ENCODE measurements at regions not wholly inside any gene's neighbourhood (a gene's known extent, or its start where the extent isn't known, plus 50 kb on each side); places are given as distances from the start of the nearest gene placed in this dataset.

DNA sequence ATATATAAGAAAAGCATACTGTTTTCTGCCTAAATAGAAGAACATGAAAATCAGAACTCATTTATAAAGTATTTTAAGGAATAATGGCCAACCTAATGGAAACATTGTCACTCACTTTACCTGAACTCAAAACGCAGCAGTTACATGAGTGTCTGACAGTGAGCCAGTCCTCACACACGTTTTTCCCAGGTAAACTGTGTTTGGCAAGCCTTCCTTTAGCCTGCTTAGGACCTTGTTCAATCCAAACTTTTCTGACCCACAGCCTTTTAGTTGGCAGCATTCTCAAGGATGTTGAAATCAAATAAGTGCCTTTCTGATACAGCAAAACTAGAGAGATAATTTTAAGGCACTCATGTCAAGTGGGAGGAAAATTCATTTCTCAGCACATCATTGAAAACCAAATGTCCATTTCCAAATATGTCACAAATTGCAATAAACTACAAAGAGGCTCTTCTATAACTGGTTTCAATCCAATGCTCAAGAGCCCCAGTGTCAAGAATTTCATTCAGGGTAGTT, 83.5 kb upstream of the SPDL1 start:
- no peaks in the 10 kb centered on the region for H3K36me3 ChIP-seq (ENCODE audit: control insufficient read depth in 2 of 2, insufficient read depth in 2 of 2, low read length in 2 of 2)
- no peak overlapping the region for H3K9ac ChIP-seq (ENCODE audit: low read length in 2 of 2)
- H3K27me3 ChIP-seq (ENCODE audit: control insufficient read depth in 1 of 2, insufficient read depth in 2 of 2, low read length in 2 of 2), result no peaks in the 10 kb centered on the region
- H3K27ac ChIP-seq (ENCODE audit: low read length), result no peak overlapping the region
- H3K4me3 ChIP-seq (ENCODE audit: low read length in 2 of 2), result no peak overlapping the region
- H3K4me1 ChIP-seq (ENCODE audit: control insufficient read depth, insufficient read depth, low read length), result peaks cover 1% of the 10 kb centered on the region
- no peaks in the 10 kb centered on the region for H3K9me3 ChIP-seq (ENCODE audit: control insufficient read depth in 2 of 2, low read length in 2 of 2)

DNA sequence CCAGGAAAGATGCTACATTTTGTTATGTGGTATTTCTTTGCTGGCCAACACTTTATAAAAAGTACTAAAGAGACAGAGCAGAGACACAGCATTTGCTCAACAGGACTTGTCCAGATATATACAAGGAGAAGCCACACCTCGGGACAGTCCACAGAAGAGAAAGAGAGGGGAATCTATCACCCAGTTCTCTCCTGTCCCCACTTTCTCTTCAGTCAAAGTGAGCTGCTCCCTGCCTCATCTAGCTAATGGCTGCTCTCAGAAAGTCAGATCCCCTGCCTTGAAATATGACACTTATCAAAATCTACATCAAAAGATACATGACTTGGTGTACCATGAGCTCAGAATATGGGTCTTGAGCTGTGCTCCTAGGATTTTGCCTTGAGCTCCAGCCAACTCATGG, 86.7 kb upstream of the SPDL1 start:
- H3K9me3 ChIP-seq (ENCODE audit: control insufficient read depth in 2 of 2, low read length in 2 of 2), result no peaks in the 10 kb centered on the region
- H3K4me1 ChIP-seq (ENCODE audit: control insufficient read depth, insufficient read depth, low read length), result peaks cover 7% of the 10 kb centered on the region
- H3K36me3 ChIP-seq (ENCODE audit: control insufficient read depth in 2 of 2, insufficient read depth in 2 of 2, low read length in 2 of 2), result no peaks in the 10 kb centered on the region
- H3K9ac ChIP-seq (ENCODE audit: low read length in 2 of 2), result no peak overlapping the region
- H3K27ac ChIP-seq (ENCODE audit: low read length), result no peak overlapping the region
- H3K4me3 ChIP-seq (ENCODE audit: low read length in 2 of 2), result no peak overlapping the region
- H3K27me3 ChIP-seq (ENCODE audit: control insufficient read depth in 1 of 2, insufficient read depth in 2 of 2, low read length in 2 of 2), result no peaks in the 10 kb centered on the region

DNA sequence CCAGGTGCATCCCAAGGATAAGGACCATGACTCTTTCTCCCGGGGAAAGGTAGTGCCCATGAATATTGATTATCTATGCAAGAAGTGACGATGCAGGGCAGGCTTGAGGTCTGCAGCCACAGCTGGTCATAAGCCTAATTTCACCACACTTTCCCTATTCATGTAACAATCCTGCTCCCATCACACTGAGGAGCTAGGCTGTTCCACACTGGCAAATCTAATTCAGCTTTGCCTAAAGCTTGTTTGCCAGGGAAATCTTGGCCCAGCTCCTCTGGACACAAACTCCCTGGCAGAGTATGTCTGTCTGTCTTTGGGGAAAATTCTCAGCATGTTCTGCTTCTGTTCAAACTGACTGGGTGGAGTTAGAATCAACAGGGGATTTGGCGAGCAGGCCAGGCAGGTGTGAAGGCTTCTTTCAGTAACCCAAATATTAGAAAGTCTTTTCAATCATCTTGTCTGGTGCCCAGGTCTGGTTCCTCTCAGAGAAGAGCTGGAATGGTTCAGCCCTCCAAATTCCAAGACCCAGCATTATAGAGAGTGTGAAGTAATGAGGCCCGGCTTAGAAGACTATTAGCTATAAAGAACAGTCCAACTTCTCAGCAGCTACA, 88.5 kb upstream of the SPDL1 start:
- no peaks in the 10 kb centered on the region for H3K27me3 ChIP-seq (ENCODE audit: control insufficient read depth in 1 of 2, insufficient read depth in 2 of 2, low read length in 2 of 2)
- H3K36me3 ChIP-seq (ENCODE audit: control insufficient read depth in 2 of 2, insufficient read depth in 2 of 2, low read length in 2 of 2), result no peaks in the 10 kb centered on the region
- no peaks in the 10 kb centered on the region for H3K9me3 ChIP-seq (ENCODE audit: control insufficient read depth in 2 of 2, low read length in 2 of 2)
- no peak overlapping the region for H3K4me3 ChIP-seq (ENCODE audit: low read length in 2 of 2)
- H3K4me1 ChIP-seq (ENCODE audit: control insufficient read depth, insufficient read depth, low read length), result peaks cover 7% of the 10 kb centered on the region
- H3K9ac ChIP-seq (ENCODE audit: low read length in 2 of 2), result no peak overlapping the region
- no peak overlapping the region for H3K27ac ChIP-seq (ENCODE audit: low read length)

DNA sequence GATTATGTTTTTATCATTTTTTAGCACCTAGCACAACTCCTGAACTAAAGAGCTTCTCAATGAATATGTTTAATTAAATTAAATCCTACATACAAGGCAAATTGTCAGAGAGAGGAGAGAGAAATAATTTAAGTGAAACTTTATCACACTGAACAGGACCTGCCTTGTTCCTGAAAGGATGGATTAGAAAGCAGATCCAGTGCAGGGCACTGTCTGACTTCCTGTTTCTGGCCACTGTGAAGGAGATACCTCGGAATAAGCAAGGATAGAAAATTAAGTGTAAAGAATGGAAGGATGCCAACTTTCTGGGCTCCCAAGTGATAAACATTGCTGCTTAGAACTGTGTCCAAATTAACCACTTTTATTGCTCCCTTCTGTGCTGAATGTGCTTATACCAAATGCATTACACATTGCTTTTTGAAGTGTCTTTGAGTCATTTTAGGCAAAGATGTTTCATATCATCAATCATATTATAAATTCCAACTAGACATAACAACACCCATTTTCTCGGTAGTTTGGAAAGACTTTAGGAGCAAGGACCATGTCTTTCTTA, 89.1 kb upstream of the SPDL1 start:
- Histone ChIP-seq H3K9ac (ENCODE audit: low read length in 2 of 2) (no peak overlapping the region), H3K27me3 (ENCODE audit: control insufficient read depth in 1 of 2, insufficient read depth in 2 of 2, low read length in 2 of 2) (no peaks in the 10 kb centered on the region), H3K4me1 (ENCODE audit: control insufficient read depth, insufficient read depth, low read length) (peaks cover 7% of the 10 kb centered on the region), H3K27ac (ENCODE audit: low read length) (no peak overlapping the region), H3K36me3 (ENCODE audit: control insufficient read depth in 2 of 2, insufficient read depth in 2 of 2, low read length in 2 of 2) (no peaks in the 10 kb centered on the region), H3K9me3 (ENCODE audit: control insufficient read depth in 2 of 2, low read length in 2 of 2) (no peaks in the 10 kb centered on the region), H3K4me3 (ENCODE audit: low read length in 2 of 2) (no peak overlapping the region)

DNA sequence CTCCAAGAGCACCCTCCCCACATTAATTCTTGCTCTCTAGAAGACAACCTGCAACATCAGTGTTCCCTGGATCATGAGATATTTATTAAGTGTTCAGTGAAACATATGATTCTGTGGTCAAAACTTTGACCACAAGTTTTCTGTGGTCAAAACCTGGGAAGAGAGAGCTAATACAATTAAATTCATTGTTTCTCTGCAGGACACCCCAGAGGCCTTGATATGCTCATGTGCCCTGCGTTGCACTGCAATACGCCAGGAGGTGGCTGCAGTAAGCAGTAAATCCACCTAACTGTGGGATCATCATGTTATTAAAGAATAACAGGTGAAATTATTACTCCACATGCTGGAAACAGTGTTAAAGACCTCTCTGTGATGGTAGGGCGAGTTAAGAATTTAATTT, 109.3 kb upstream of the SPDL1 start:
- H3K4me3 ChIP-seq (ENCODE audit: low read length in 2 of 2), result no peak overlapping the region
- no peaks in the 10 kb centered on the region for H3K4me1 ChIP-seq (ENCODE audit: control insufficient read depth, insufficient read depth, low read length)
- H3K27ac ChIP-seq (ENCODE audit: low read length), result no peak overlapping the region
- no peaks in the 10 kb centered on the region for H3K9me3 ChIP-seq (ENCODE audit: control insufficient read depth in 2 of 2, low read length in 2 of 2)
- H3K27me3 ChIP-seq (ENCODE audit: control insufficient read depth in 1 of 2, insufficient read depth in 2 of 2, low read length in 2 of 2), result no peaks in the 10 kb centered on the region
- H3K36me3 ChIP-seq (ENCODE audit: control insufficient read depth in 2 of 2, insufficient read depth in 2 of 2, low read length in 2 of 2), result no peaks in the 10 kb centered on the region
- no peak overlapping the region for H3K9ac ChIP-seq (ENCODE audit: low read length in 2 of 2)

DNA sequence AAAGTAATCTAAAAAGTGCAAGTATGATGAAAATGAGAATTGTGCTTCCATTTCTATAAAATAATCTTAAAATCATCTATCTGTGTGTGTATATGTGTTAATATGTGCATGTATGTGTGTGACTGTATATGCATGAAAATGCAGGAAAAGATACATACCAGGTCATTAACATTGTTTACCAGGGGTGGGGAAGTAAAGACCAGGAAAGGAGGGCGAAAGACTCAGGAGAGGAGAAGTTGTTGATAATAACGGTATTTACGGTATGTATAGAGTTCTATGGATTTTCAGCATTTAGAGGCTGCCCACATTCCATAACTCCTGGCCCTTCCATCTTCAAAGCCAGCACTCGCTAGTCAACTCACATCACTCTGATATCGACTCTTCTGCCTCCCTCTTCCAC, 111.0 kb upstream of the SPDL1 start:
- Histone ChIP-seq H3K4me3 (ENCODE audit: low read length in 2 of 2) (no peak overlapping the region), H3K36me3 (ENCODE audit: control insufficient read depth in 2 of 2, insufficient read depth in 2 of 2, low read length in 2 of 2) (no peaks in the 10 kb centered on the region)

DNA sequence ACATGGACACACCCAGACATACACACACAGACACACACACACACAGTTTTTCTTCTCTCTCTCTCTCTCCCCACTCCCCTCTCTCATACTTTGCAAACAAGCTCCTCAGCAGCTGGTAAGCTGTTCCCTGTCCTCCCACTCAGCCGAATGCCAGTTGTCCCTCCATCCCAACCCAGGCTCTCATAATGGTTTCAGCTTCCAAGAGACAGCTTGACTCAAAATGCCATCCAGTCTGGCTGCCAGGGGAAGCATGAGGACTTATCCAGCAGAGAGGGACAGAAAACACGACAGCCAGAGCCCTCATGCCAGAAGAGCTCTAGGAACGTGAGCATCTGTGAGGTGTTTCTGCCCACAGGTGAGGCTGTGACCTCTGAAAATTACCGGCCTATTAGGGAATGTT, 112.6 kb upstream of the SPDL1 start:
- Histone ChIP-seq H3K27me3 (ENCODE audit: control insufficient read depth in 1 of 2, insufficient read depth in 2 of 2, low read length in 2 of 2) (no peaks in the 10 kb centered on the region), H3K4me1 (ENCODE audit: control insufficient read depth, insufficient read depth, low read length) (peaks cover 7% of the 10 kb centered on the region), H3K4me3 (ENCODE audit: low read length in 2 of 2) (no peak overlapping the region), H3K27ac (ENCODE audit: low read length) (no peak overlapping the region), H3K36me3 (ENCODE audit: control insufficient read depth in 2 of 2, insufficient read depth in 2 of 2, low read length in 2 of 2) (no peaks in the 10 kb centered on the region), H3K9ac (ENCODE audit: low read length in 2 of 2) (no peak overlapping the region), H3K9me3 (ENCODE audit: control insufficient read depth in 2 of 2, low read length in 2 of 2) (no peaks in the 10 kb centered on the region)

More for the DNA sequence above, 111.0 kb upstream of the SPDL1 start:
- H3K4me1 ChIP-seq (ENCODE audit: control insufficient read depth, insufficient read depth, low read length), result peaks cover 7% of the 10 kb centered on the region
- no peak overlapping the region for H3K9ac ChIP-seq (ENCODE audit: low read length in 2 of 2)
- H3K9me3 ChIP-seq (ENCODE audit: control insufficient read depth in 2 of 2, low read length in 2 of 2), result no peaks in the 10 kb centered on the region
- H3K27me3 ChIP-seq (ENCODE audit: control insufficient read depth in 1 of 2, insufficient read depth in 2 of 2, low read length in 2 of 2), result no peaks in the 10 kb centered on the region
- H3K27ac ChIP-seq (ENCODE audit: low read length), result no peak overlapping the region

DNA sequence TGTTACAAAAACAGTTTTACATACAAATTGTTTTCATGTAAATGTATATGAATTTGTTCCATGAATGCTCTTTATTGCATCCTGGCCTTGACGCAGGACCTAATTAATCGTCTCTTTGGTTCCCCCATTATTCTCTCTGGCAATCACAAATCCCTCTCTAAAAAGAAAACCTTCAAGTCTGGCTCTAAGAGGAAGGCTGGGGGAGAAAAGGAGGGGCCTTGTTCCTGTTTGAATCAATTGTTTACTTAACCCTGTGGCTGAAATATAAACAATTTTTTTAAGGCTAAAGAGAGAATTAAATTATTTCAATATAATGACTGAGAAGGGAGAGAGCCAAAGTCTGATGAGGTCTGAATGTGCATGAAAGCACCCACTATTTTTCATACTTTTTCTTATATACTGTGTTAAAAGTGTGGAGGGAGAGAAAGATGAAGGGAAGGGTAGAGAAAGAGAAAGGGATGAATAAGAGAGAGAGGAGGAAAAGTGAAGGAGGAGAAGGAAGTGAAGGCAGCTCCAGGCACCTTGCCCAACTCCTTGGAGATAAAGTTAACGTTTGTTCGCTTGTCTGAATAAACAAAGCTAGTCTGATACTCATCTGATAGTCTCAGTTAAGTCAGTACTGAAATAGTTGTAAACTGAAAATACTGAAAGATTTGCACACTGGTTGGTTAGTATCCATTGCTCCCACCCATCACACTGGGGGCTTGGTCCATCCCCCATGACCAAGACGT, 116.4 kb upstream of the SPDL1 start:
- no peak overlapping the region for H3K4me3 ChIP-seq (ENCODE audit: low read length in 2 of 2)
- H3K27me3 ChIP-seq (ENCODE audit: control insufficient read depth in 1 of 2, insufficient read depth in 2 of 2, low read length in 2 of 2), result no peaks in the 10 kb centered on the region
- H3K36me3 ChIP-seq (ENCODE audit: control insufficient read depth in 2 of 2, insufficient read depth in 2 of 2, low read length in 2 of 2), result no peaks in the 10 kb centered on the region
- no peaks in the 10 kb centered on the region for H3K9me3 ChIP-seq (ENCODE audit: control insufficient read depth in 2 of 2, low read length in 2 of 2)
- H3K4me1 ChIP-seq (ENCODE audit: control insufficient read depth, insufficient read depth, low read length), result peaks cover 7% of the 10 kb centered on the region
- H3K27ac ChIP-seq (ENCODE audit: low read length), result no peak overlapping the region
- H3K9ac ChIP-seq (ENCODE audit: low read length in 2 of 2), result no peak overlapping the region

DNA sequence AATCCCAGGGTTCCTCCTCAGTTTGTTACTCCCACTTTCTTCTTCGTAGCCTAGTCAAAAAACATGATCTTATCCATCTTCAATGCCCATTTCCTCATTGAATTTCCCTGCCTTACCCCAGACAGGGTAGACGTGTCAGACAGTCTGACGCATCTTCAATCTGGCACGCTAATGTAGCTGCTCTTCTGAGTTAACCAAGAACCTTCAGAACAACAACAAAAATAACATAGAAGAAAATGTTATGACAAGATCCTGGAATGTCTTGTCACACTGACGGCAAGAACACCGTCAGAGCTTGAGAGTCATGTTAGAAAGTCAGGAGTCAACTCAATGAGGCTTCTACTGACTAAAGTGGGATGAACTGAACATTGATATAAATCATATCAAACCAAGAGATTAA, 122.7 kb upstream of the SPDL1 start:
- Histone ChIP-seq H3K36me3 (ENCODE audit: control insufficient read depth in 2 of 2, insufficient read depth in 2 of 2, low read length in 2 of 2) (no peaks in the 10 kb centered on the region), H3K27me3 (ENCODE audit: control insufficient read depth in 1 of 2, insufficient read depth in 2 of 2, low read length in 2 of 2) (no peaks in the 10 kb centered on the region), H3K27ac (ENCODE audit: low read length) (no peak overlapping the region), H3K9ac (ENCODE audit: low read length in 2 of 2) (no peak overlapping the region), H3K4me1 (ENCODE audit: control insufficient read depth, insufficient read depth, low read length) (no peaks in the 10 kb centered on the region), H3K4me3 (ENCODE audit: low read length in 2 of 2) (no peak overlapping the region), H3K9me3 (ENCODE audit: control insufficient read depth in 2 of 2, low read length in 2 of 2) (no peaks in the 10 kb centered on the region)

DNA sequence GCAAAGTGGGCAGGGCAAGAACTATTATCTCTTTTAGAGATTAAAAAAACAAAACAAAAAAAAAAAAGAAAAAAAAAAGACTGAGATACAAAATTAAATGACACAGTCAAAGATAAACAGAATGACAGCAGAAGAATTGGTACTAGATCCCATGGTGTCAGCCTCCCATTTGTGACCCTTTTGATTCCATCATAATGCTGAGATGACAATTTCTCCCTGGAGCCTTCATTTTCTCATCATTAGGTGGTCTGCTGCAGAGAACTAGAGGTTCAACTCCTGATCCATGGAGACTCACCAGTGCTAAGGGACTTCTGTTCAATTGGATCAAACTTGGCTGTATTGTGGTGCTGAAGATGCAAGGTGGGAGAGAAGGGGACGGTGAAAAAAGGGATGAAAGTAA, 123.5 kb upstream of the SPDL1 start:
- Histone ChIP-seq H3K27me3 (ENCODE audit: control insufficient read depth in 1 of 2, insufficient read depth in 2 of 2, low read length in 2 of 2) (no peaks in the 10 kb centered on the region), H3K9ac (ENCODE audit: low read length in 2 of 2) (no peak overlapping the region), H3K4me1 (ENCODE audit: control insufficient read depth, insufficient read depth, low read length) (no peaks in the 10 kb centered on the region), H3K4me3 (ENCODE audit: low read length in 2 of 2) (no peak overlapping the region), H3K9me3 (ENCODE audit: control insufficient read depth in 2 of 2, low read length in 2 of 2) (no peaks in the 10 kb centered on the region), H3K36me3 (ENCODE audit: control insufficient read depth in 2 of 2, insufficient read depth in 2 of 2, low read length in 2 of 2) (no peaks in the 10 kb centered on the region), H3K27ac (ENCODE audit: low read length) (no peak overlapping the region)

DNA sequence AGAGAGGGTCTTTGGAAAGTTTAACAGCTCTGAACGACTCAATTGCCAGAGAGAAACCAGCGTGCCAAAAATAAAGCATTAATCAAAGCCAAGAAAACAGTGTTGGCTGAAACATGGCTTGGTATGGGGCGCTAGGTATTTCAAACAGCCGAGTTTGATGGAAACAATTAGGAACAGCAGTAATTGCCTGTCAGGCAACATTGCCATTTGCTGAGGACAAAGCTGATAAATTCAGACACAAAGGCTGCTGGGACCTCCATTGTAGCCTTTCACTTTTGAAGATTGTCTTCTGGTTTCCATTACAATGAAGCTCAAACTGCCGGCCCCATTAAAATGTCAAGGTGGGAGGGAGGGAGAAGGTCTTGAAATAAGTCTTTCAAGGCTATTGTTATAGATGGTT, 125.4 kb upstream of the SPDL1 start:
- no peak overlapping the region for H3K9ac ChIP-seq (ENCODE audit: low read length in 2 of 2)
- H3K4me3 ChIP-seq (ENCODE audit: low read length in 2 of 2), result no peak overlapping the region
- no peaks in the 10 kb centered on the region for H3K9me3 ChIP-seq (ENCODE audit: control insufficient read depth in 2 of 2, low read length in 2 of 2)
- H3K36me3 ChIP-seq (ENCODE audit: control insufficient read depth in 2 of 2, insufficient read depth in 2 of 2, low read length in 2 of 2), result no peaks in the 10 kb centered on the region
- no peak overlapping the region for H3K27ac ChIP-seq (ENCODE audit: low read length)
- no peaks in the 10 kb centered on the region for H3K27me3 ChIP-seq (ENCODE audit: control insufficient read depth in 1 of 2, insufficient read depth in 2 of 2, low read length in 2 of 2)
- H3K4me1 ChIP-seq (ENCODE audit: control insufficient read depth, insufficient read depth, low read length), result no peaks in the 10 kb centered on the region

All from stomach smooth muscle (tissue), 2 donors.